CD4-positive, alpha-beta T cell treated with Interleukin-15 for 1 hour (primary cell): ENCODE measurements at regions not wholly inside any gene's neighbourhood (a gene's known extent, or its start where the extent isn't known, plus 50 kb on each side); places are given as distances from the start of the nearest gene placed in this dataset.

Experiments
- DNase-seq: peaks from one replicate; pipeline ENCODE4 v3.0.0-alpha.2; 2020

GRCh38 chr15:36210426-36210825, 369.0 kb upstream of the CDIN1 start:
- DNase-seq, result no peak

- DNase-seq, result no peak
Measured at GRCh38 chr15:36218322-36218721, 361.1 kb upstream of the CDIN1 start.

- no peak for DNase-seq
Measured at GRCh38 chr15:36218991-36219390, 360.4 kb upstream of the CDIN1 start.

- DNase-seq, result no peak
Measured at GRCh38 chr15:36221992-36222391, 357.4 kb upstream of the CDIN1 start.

- no peak for DNase-seq
Measured at GRCh38 chr15:36230776-36231175, 348.6 kb upstream of the CDIN1 start.

GRCh38 chr15:36232491-36232890, 346.9 kb upstream of the CDIN1 start:
- no peak for DNase-seq

- no peak for DNase-seq
Measured at GRCh38 chr15:36234743-36235142, 344.7 kb upstream of the CDIN1 start.

GRCh38 chr15:36235173-36235572, 344.3 kb upstream of the CDIN1 start:
- no peak for DNase-seq

- no peak for DNase-seq
Measured at GRCh38 chr15:36239509-36239908, 339.9 kb upstream of the CDIN1 start.

- no peak for DNase-seq
Measured at GRCh38 chr15:36251450-36251849, 328.0 kb upstream of the CDIN1 start.

GRCh38 chr15:36252146-36252711, 327.2 kb upstream of the CDIN1 start:
- DNase-seq, result no peak

- DNase-seq, result no peak
Measured at GRCh38 chr15:36254426-36254825, 325.0 kb upstream of the CDIN1 start.

- DNase-seq, result no peak
Measured at GRCh38 chr15:36256404-36256807, 323.0 kb upstream of the CDIN1 start.

GRCh38 chr15:36263666-36264065, 315.8 kb upstream of the CDIN1 start:
- no peak for DNase-seq

- DNase-seq, result no peak
Measured at GRCh38 chr15:36265422-36265821, 314.0 kb upstream of the CDIN1 start.

- no peak for DNase-seq
Measured at GRCh38 chr15:36271048-36271447, 308.4 kb upstream of the CDIN1 start.

GRCh38 chr15:36275656-36276055, 303.8 kb upstream of the CDIN1 start:
- no peak for DNase-seq

- DNase-seq, result no peak
Measured at GRCh38 chr15:36278219-36278618, 301.2 kb upstream of the CDIN1 start.

- DNase-seq, result no peak
Measured at GRCh38 chr15:36282821-36283220, 296.6 kb upstream of the CDIN1 start.

- no peak for DNase-seq
Measured at GRCh38 chr15:36284911-36285310, 294.5 kb upstream of the CDIN1 start.

- DNase-seq, result no peak
Measured at GRCh38 chr15:36291501-36291900, 287.9 kb upstream of the CDIN1 start.

GRCh38 chr15:36294359-36294758, 285.1 kb upstream of the CDIN1 start:
- DNase-seq, result no peak

GRCh38 chr15:36301947-36302346, 277.5 kb upstream of the CDIN1 start:
- no peak for DNase-seq

GRCh38 chr15:36313021-36313420, 266.4 kb upstream of the CDIN1 start:
- no peak for DNase-seq

- DNase-seq, result no peak
Measured at GRCh38 chr15:36313736-36314280, 265.6 kb upstream of the CDIN1 start.
